ENCODE measurements at regions not wholly inside any gene's neighbourhood (a gene's known extent, or its start where the extent isn't known, plus 50 kb on each side); places are given as distances from the start of the nearest gene placed in this dataset.

GRCh38 chr1:177466286-177466685 lies 295.5 kb downstream of the BRINP2 start:
- Mint-ChIP-seq H3K4me1 (no peaks in the 10 kb centered on the region), H3K27me3 (no peaks in the 10 kb centered on the region), H3K4me3 (no peak overlapping the region), H3K9me3 (ENCODE audit: insufficient read depth) (peaks cover 2% of the 10 kb centered on the region), H3K27ac (no peak overlapping the region)
- Histone ChIP-seq H3K27me3 (replicated peaks in 1 of 4; ENCODE audit: control extremely low read depth in 1 of 4, control insufficient read depth in 3 of 4, insufficient read depth in 4 of 4, low read length in 3 of 4) (no peaks in the 10 kb centered on the region), H3K79me2 (ENCODE audit: control insufficient read depth, insufficient read depth, low read length) (no peaks in the 10 kb centered on the region), H3K9ac (ENCODE audit: low read length) (no peak overlapping the region), H4K20me1 (ENCODE audit: control insufficient read depth, insufficient read depth, low read length, poor library complexity, severe bottlenecking) (no peaks in the 10 kb centered on the region), H2AFZ (ENCODE audit: insufficient read depth, low read depth, low read length, poor library complexity, severe bottlenecking) (no peak overlapping the region), H3K4me2 (replicated peaks; ENCODE audit: low read depth, low read length, poor library complexity, severe bottlenecking) (no peak overlapping the region), H3K36me3 (replicated peaks in 1 of 2; ENCODE audit: control extremely low read depth in 1 of 2, control insufficient read depth in 1 of 2, extremely low read depth in 1 of 2, insufficient read depth in 2 of 2, low read length in 1 of 2) (no peaks in the 10 kb centered on the region), H3K4me3 (ENCODE audit: control extremely low read depth in 1 of 5, extremely low read depth in 1 of 5, insufficient read depth in 1 of 5, low read depth in 2 of 5, low read length in 4 of 5) (no peak overlapping the region), H3K9me3 (ENCODE audit: control extremely low read depth in 1 of 3, control insufficient read depth in 2 of 3, insufficient read depth in 1 of 3, low read length in 2 of 3) (peaks cover 0 to 3% (median 1%) of the 10 kb centered on the region in 3 donors), H3K4me1 (ENCODE audit: control insufficient read depth in 2 of 2, insufficient read depth in 2 of 2, low read length in 2 of 2) (no peaks in the 10 kb centered on the region), H3K27ac (ENCODE audit: low read length in 2 of 2) (no peak overlapping the region)
- POLR2A ChIA-PET: no interaction called here
- CTCF ChIA-PET: no interaction called here
- WGBS (ENCODE audit: insufficient coverage): no CpG with 5 or more reads among the region's 2 CpGs
- intact Hi-C loops (cut with micrococcal nuclease): no loop called here
- TF ChIP-seq EZH2 (IDR thresholded peaks at IDR 0.05; ENCODE audit: borderline replicate concordance, insufficient read depth, low read depth, low read length, poor library complexity, severe bottlenecking) (no peak), CTCF (IDR thresholded peaks at IDR 0.05) (no peak)
- no peak for ATAC-seq (ENCODE audit: low read depth)
- DNase-seq: no peak

GRCh38 chr1:177464686-177465085 lies 293.9 kb downstream of the BRINP2 start:
- ATAC-seq (ENCODE audit: low read depth): no peak
- ChIA-PET POLR2A (no interaction called here), CTCF (no interaction called here)
- H3K9me3 ChIP-seq (ENCODE audit: control extremely low read depth in 1 of 3, control insufficient read depth in 2 of 3, insufficient read depth in 1 of 3, low read length in 2 of 3): peaks cover 0 to 3% (median 1%) of the 10 kb centered on the region in 3 donors
- no peaks in the 10 kb centered on the region for H4K20me1 ChIP-seq (ENCODE audit: control insufficient read depth, insufficient read depth, low read length, poor library complexity, severe bottlenecking)
- DNase-seq: no peak
- H3K27me3 Mint-ChIP-seq: no peaks in the 10 kb centered on the region
- no peak overlapping the region for H3K27ac ChIP-seq (ENCODE audit: low read length in 2 of 2)
- H3K27me3 ChIP-seq (replicated peaks in 1 of 4; ENCODE audit: control extremely low read depth in 1 of 4, control insufficient read depth in 3 of 4, insufficient read depth in 4 of 4, low read length in 3 of 4): no peaks in the 10 kb centered on the region
- no peak overlapping the region for H3K4me2 ChIP-seq (replicated peaks; ENCODE audit: low read depth, low read length, poor library complexity, severe bottlenecking)
- peaks cover 2% of the 10 kb centered on the region for H3K9me3 Mint-ChIP-seq (ENCODE audit: insufficient read depth)
- no peak overlapping the region for H3K4me3 ChIP-seq (ENCODE audit: control extremely low read depth in 1 of 5, extremely low read depth in 1 of 5, insufficient read depth in 1 of 5, low read depth in 2 of 5, low read length in 4 of 5)
- no peak overlapping the region for H3K4me3 Mint-ChIP-seq
- TF ChIP-seq CTCF (IDR thresholded peaks at IDR 0.05): no peak
- no peak for TF ChIP-seq EZH2 (IDR thresholded peaks at IDR 0.05; ENCODE audit: borderline replicate concordance, insufficient read depth, low read depth, low read length, poor library complexity, severe bottlenecking)
- H3K27ac Mint-ChIP-seq: no peak overlapping the region
- H3K4me1 Mint-ChIP-seq: no peaks in the 10 kb centered on the region
- H3K79me2 ChIP-seq (ENCODE audit: control insufficient read depth, insufficient read depth, low read length): no peaks in the 10 kb centered on the region
- no peaks in the 10 kb centered on the region for H3K36me3 ChIP-seq (replicated peaks in 1 of 2; ENCODE audit: control extremely low read depth in 1 of 2, control insufficient read depth in 1 of 2, extremely low read depth in 1 of 2, insufficient read depth in 2 of 2, low read length in 1 of 2)
- H3K4me1 ChIP-seq (ENCODE audit: control insufficient read depth in 2 of 2, insufficient read depth in 2 of 2, low read length in 2 of 2): no peaks in the 10 kb centered on the region
- H3K9ac ChIP-seq (ENCODE audit: low read length): no peak overlapping the region
- no peak overlapping the region for H2AFZ ChIP-seq (ENCODE audit: insufficient read depth, low read depth, low read length, poor library complexity, severe bottlenecking)
- intact Hi-C loops (cut with micrococcal nuclease): no loop called here
- 43% methylated on average over 1 of the region's 2 CpGs for WGBS (ENCODE audit: insufficient coverage)

Measured in B cell (primary cell).